ENCODE measurements at regions not wholly inside any gene's neighbourhood (a gene's known extent, or its start where the extent isn't known, plus 50 kb on each side); places are given as distances from the start of the nearest gene placed in this dataset.

DNA sequence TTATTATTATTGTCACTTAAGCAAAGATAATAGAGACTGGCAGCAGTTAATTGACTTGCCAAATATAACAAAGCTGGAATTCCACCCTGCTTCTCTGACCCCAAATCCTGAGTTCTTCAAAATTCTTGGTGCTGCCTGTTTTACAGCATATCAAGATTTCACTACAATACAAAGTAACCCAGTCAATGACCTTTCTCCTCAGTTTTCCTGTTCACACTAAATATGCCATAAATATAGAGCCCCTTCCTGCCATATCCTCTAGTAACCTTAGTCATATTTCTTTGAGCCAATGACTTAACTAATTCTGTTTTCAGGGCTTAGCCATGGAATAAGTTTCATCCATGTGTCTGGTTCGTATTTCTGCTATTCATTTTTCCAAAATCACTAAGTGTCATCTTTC lies 315.3 kb upstream of the HS3ST1 start:
- no peak for TF ChIP-seq NR1H2 (CRISPR knock-in tag; IDR thresholded peaks at IDR 0.05)
- TF ChIP-seq HDAC2 (IDR thresholded peaks at IDR 0.05): no peak
- no peak for TF ChIP-seq SMC3 (conservative IDR thresholded peaks at IDR 0.05; ENCODE audit: insufficient read depth, low read depth, low read length)
- TF ChIP-seq, protein P1, sequence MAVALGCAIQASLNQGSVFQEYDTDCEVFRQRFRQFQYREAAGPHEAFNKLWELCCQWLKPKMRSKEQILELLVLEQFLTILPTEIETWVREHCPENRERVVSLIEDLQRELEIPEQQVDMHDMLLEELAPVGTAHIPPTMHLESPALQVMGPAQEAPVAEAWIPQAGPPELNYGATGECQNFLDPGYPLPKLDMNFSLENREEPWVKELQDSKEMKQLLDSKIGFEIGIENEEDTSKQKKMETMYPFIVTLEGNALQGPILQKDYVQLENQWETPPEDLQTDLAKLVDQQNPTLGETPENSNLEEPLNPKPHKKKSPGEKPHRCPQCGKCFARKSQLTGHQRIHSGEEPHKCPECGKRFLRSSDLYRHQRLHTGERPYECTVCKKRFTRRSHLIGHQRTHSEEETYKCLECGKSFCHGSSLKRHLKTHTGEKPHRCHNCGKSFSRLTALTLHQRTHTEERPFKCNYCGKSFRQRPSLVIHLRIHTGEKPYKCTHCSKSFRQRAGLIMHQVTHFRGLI (CRISPR knock-in tag; IDR thresholded peaks at IDR 0.05): no peak
- TF ChIP-seq POLR2A (conservative IDR thresholded peaks at IDR 0.05): no peak
- no peak for TF ChIP-seq GATAD2A (IDR thresholded peaks at IDR 0.05)
- TF ChIP-seq, protein P2, sequence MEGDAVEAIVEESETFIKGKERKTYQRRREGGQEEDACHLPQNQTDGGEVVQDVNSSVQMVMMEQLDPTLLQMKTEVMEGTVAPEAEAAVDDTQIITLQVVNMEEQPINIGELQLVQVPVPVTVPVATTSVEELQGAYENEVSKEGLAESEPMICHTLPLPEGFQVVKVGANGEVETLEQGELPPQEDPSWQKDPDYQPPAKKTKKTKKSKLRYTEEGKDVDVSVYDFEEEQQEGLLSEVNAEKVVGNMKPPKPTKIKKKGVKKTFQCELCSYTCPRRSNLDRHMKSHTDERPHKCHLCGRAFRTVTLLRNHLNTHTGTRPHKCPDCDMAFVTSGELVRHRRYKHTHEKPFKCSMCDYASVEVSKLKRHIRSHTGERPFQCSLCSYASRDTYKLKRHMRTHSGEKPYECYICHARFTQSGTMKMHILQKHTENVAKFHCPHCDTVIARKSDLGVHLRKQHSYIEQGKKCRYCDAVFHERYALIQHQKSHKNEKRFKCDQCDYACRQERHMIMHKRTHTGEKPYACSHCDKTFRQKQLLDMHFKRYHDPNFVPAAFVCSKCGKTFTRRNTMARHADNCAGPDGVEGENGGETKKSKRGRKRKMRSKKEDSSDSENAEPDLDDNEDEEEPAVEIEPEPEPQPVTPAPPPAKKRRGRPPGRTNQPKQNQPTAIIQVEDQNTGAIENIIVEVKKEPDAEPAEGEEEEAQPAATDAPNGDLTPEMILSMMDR (IDR thresholded peaks at IDR 0.05 in 2 of 3, conservative IDR thresholded peaks at IDR 0.05 in 1 of 3; ENCODE audit: insufficient read depth in 2 of 3, low read depth in 1 of 3, low read length in 3 of 3): no peak
- no peak for TF ChIP-seq TAF1 (IDR thresholded peaks at IDR 0.05; ENCODE audit: control insufficient read depth, extremely low read depth, insufficient read depth, low read length, severe bottlenecking)
- no peak for TF ChIP-seq RFX7 (CRISPR knock-in tag; IDR thresholded peaks at IDR 0.05)
- TF ChIP-seq, protein P3, sequence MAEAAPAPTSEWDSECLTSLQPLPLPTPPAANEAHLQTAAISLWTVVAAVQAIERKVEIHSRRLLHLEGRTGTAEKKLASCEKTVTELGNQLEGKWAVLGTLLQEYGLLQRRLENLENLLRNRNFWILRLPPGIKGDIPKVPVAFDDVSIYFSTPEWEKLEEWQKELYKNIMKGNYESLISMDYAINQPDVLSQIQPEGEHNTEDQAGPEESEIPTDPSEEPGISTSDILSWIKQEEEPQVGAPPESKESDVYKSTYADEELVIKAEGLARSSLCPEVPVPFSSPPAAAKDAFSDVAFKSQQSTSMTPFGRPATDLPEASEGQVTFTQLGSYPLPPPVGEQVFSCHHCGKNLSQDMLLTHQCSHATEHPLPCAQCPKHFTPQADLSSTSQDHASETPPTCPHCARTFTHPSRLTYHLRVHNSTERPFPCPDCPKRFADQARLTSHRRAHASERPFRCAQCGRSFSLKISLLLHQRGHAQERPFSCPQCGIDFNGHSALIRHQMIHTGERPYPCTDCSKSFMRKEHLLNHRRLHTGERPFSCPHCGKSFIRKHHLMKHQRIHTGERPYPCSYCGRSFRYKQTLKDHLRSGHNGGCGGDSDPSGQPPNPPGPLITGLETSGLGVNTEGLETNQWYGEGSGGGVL (CRISPR knock-in tag; IDR thresholded peaks at IDR 0.05): no peak
- TF ChIP-seq, protein P4, sequence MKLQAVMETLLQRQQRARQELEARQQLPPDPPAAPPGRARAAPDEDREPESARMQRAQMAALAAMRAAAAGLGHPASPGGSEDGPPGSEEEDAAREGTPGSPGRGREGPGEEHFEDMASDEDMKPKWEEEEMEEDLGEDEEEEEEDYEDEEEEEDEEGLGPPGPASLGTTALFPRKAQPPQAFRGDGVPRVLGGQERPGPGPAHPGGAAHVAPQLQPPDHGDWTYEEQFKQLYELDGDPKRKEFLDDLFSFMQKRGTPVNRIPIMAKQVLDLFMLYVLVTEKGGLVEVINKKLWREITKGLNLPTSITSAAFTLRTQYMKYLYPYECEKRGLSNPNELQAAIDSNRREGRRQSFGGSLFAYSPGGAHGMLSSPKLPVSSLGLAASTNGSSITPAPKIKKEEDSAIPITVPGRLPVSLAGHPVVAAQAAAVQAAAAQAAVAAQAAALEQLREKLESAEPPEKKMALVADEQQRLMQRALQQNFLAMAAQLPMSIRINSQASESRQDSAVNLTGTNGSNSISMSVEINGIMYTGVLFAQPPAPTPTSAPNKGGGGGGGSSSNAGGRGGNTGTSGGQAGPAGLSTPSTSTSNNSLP (IDR thresholded peaks at IDR 0.05; ENCODE audit: borderline replicate concordance, low read depth, low read length): no peak
- TF ChIP-seq, protein P5, sequence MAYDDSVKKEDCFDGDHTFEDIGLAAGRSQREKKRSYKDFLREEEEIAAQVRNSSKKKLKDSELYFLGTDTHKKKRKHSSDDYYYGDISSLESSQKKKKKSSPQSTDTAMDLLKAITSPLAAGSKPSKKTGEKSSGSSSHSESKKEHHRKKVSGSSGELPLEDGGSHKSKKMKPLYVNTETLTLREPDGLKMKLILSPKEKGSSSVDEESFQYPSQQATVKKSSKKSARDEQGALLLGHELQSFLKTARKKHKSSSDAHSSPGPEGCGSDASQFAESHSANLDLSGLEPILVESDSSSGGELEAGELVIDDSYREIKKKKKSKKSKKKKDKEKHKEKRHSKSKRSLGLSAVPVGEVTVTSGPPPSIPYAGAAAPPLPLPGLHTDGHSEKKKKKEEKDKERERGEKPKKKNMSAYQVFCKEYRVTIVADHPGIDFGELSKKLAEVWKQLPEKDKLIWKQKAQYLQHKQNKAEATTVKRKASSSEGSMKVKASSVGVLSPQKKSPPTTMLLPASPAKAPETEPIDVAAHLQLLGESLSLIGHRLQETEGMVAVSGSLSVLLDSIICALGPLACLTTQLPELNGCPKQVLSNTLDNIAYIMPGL (CRISPR knock-in tag; IDR thresholded peaks at IDR 0.05): no peak

Measured in K562 (cell line).